Loucy (cell line): ENCODE measurements at regions not wholly inside any gene's neighbourhood (a gene's known extent, or its start where the extent isn't known, plus 50 kb on each side); places are given as distances from the start of the nearest gene placed in this dataset.

ENCODE experiments used
- H2AFZ ChIP-seq: fragments of 200-600 bp; sonication (generic); 2 replicates; pipeline ENCODE4 v1.6.0; 2016; ENCODE audit warnings: antibody characterized with exemption, mild to moderate bottlenecking, low read length, moderate library complexity
- H3F3A ChIP-seq: fragments of 200-600 bp; 2 replicates; pipeline ENCODE4 v1.6.0; 2016; ENCODE audit warnings: antibody characterized with exemption, low read depth, mild to moderate bottlenecking
- H3K27me3 ChIP-seq: fragments of 200-600 bp; sonication (generic); 2 replicates; pipeline ENCODE4 v1.6.1; 2014; ENCODE audit warnings: low read length, mild to moderate bottlenecking; ENCODE audit not compliant: insufficient read depth, poor library complexity, severe bottlenecking
- H3K36me3 ChIP-seq: fragments of 200-600 bp; sonication (generic); 2 replicates; pipeline ENCODE4 v1.6.1; 2016; ENCODE audit warnings: low read length; ENCODE audit not compliant: insufficient read depth
- H3K4me1 ChIP-seq: fragments of 200-600 bp; sonication (generic); 2 replicates; pipeline ENCODE4 v1.5.1; 2014; ENCODE audit warnings: low read length, mild to moderate bottlenecking; ENCODE audit not compliant: insufficient read depth, poor library complexity, severe bottlenecking
- H3K4me2 ChIP-seq: fragments of 200-600 bp; sonication (generic); 2 replicates; pipeline ENCODE4 v1.6.0; 2014; ENCODE audit warnings: antibody characterized with exemption, low read length, low read depth, mild to moderate bottlenecking; ENCODE audit not compliant: poor library complexity, severe bottlenecking
- H3K4me3 ChIP-seq: fragments of 200-600 bp; sonication (generic); 2 replicates; pipeline ENCODE4 v1.5.1; 2014; ENCODE audit warnings: low read length, mild to moderate bottlenecking, mixed read lengths; ENCODE audit not compliant: poor library complexity, severe bottlenecking
- H3K79me2 ChIP-seq: fragments of 200-600 bp; sonication (generic); 2 replicates; pipeline ENCODE4 v1.6.1; 2014; ENCODE audit warnings: low read length; ENCODE audit not compliant: insufficient read depth
- H3K9ac ChIP-seq: fragments of 200-600 bp; sonication (generic); 2 replicates; pipeline ENCODE4 v1.6.0; 2014; ENCODE audit warnings: mild to moderate bottlenecking, low read depth, low read length, moderate library complexity; ENCODE audit not compliant: poor library complexity, severe bottlenecking
- H3K9me2 ChIP-seq: fragments of 200-600 bp; sonication (generic); replicated peaks from 2 replicates; pipeline ENCODE4 v1.6.1; 2016; ENCODE audit warnings: low read depth, low read length, mixed read lengths
- H3K9me3 ChIP-seq: fragments of 200-600 bp; sonication (generic); 2 replicates; pipeline ENCODE4 v1.6.1; 2014; ENCODE audit warnings: mild to moderate bottlenecking, antibody characterized with exemption, low read length, low read depth; ENCODE audit not compliant: insufficient read depth
- H4K20me1 ChIP-seq: fragments of 200-600 bp; sonication (generic); 2 replicates; pipeline ENCODE4 v1.6.0; 2014; ENCODE audit warnings: antibody characterized with exemption, low read length, mild to moderate bottlenecking; ENCODE audit not compliant: insufficient read depth, poor library complexity, severe bottlenecking
- CTCF ChIP-seq: fragments of 200-600 bp; sonication (generic); conservative IDR thresholded peaks from 2 replicates; pipeline ENCODE4 v1.5.1; 2014; ENCODE audit warnings: mild to moderate bottlenecking, antibody characterized with exemption, low read length
- EZH2phosphoT487 ChIP-seq: fragments of 200-600 bp; IDR thresholded peaks from 2 replicates; pipeline ENCODE4 v1.6.1; 2018; ENCODE audit warnings: antibody characterized with exemption, mild to moderate bottlenecking, moderate library complexity, borderline replicate concordance

GRCh38 chr9:10701906-10702305 lies 89.1 kb upstream of the PTPRD start:
- no peak overlapping the region for H2AFZ ChIP-seq

GRCh38 chr9:10703139-10703538 lies 90.3 kb upstream of the PTPRD start:
- H3F3A ChIP-seq, result no peaks in the 10 kb centered on the region
- H3K79me2 ChIP-seq, result no peaks in the 10 kb centered on the region
- no peaks in the 10 kb centered on the region for H3K9me2 ChIP-seq
- H3K4me2 ChIP-seq, result no peak overlapping the region
- no peaks in the 10 kb centered on the region for H3K27me3 ChIP-seq
- H3K36me3 ChIP-seq, result no peaks in the 10 kb centered on the region
- TF ChIP-seq CTCF, result no peak
- TF ChIP-seq EZH2phosphoT487, result no peak
- H3K4me1 ChIP-seq, result no peaks in the 10 kb centered on the region
- H2AFZ ChIP-seq, result no peak overlapping the region
- H3K9ac ChIP-seq, result no peak overlapping the region
- no peak overlapping the region for H3K4me3 ChIP-seq
- no peaks in the 10 kb centered on the region for H3K9me3 ChIP-seq
- H4K20me1 ChIP-seq, result no peaks in the 10 kb centered on the region

More at GRCh38 chr9:10701906-10702305, 89.1 kb upstream of the PTPRD start:
- Histone ChIP-seq H3K9ac (no peak overlapping the region), H3K79me2 (no peaks in the 10 kb centered on the region), H3K9me3 (no peaks in the 10 kb centered on the region), H3K36me3 (no peaks in the 10 kb centered on the region), H3K4me1 (no peaks in the 10 kb centered on the region), H4K20me1 (no peaks in the 10 kb centered on the region), H3K4me2 (no peak overlapping the region), H3K9me2 (no peaks in the 10 kb centered on the region), H3F3A (no peaks in the 10 kb centered on the region), H3K27me3 (no peaks in the 10 kb centered on the region), H3K4me3 (no peak overlapping the region)
- TF ChIP-seq CTCF, result no peak
- TF ChIP-seq EZH2phosphoT487, result no peak

GRCh38 chr9:10704720-10705119 lies 91.9 kb upstream of the PTPRD start:
- no peaks in the 10 kb centered on the region for H3K9me3 ChIP-seq
- H3K79me2 ChIP-seq, result no peaks in the 10 kb centered on the region
- H4K20me1 ChIP-seq, result no peaks in the 10 kb centered on the region
- H3K27me3 ChIP-seq, result no peaks in the 10 kb centered on the region
- H3K4me3 ChIP-seq, result no peak overlapping the region
- H2AFZ ChIP-seq, result no peak overlapping the region
- H3K4me2 ChIP-seq, result no peak overlapping the region
- H3K9me2 ChIP-seq, result no peaks in the 10 kb centered on the region
- no peaks in the 10 kb centered on the region for H3F3A ChIP-seq
- no peaks in the 10 kb centered on the region for H3K36me3 ChIP-seq
- H3K9ac ChIP-seq, result no peak overlapping the region
- no peaks in the 10 kb centered on the region for H3K4me1 ChIP-seq
- TF ChIP-seq EZH2phosphoT487, result no peak
- TF ChIP-seq CTCF, result no peak
